HEK293 (cell line): ENCODE measurements at regions not wholly inside any gene's neighbourhood (a gene's known extent, or its start where the extent isn't known, plus 50 kb on each side); places are given as distances from the start of the nearest gene placed in this dataset.

Experiments
- BCL6B ChIP-seq: fragments of 450-650 bp; formaldehyde crosslinking; IDR thresholded peaks from 2 replicates; pipeline ENCODE4 v1.5.1; 2017; ENCODE audit warnings: missing biosample characterization, missing genetic modification characterization
- CTCF ChIP-seq: fragments of 450-650 bp; formaldehyde crosslinking; IDR thresholded peaks from 2 replicates; pipeline ENCODE4 v1.5.1; 2016; ENCODE audit warnings: missing biosample characterization, missing genetic modification characterization
- PRDM10 ChIP-seq: fragments of 450-650 bp; formaldehyde crosslinking; IDR thresholded peaks from 2 replicates; pipeline ENCODE4 v1.5.1; 2016; ENCODE audit warnings: missing biosample characterization, missing genetic modification characterization
- REST ChIP-seq: fragments of 450-650 bp; formaldehyde crosslinking; IDR thresholded peaks from 2 replicates; pipeline ENCODE4 v1.5.1; 2016; ENCODE audit warnings: missing biosample characterization, missing genetic modification characterization
- SP7 ChIP-seq: fragments of 450-650 bp; formaldehyde crosslinking; IDR thresholded peaks from 2 replicates; pipeline ENCODE4 v1.5.1; 2016; ENCODE audit warnings: missing biosample characterization, missing genetic modification characterization
- ZBTB10 ChIP-seq: fragments of 450-650 bp; formaldehyde crosslinking; IDR thresholded peaks from 2 replicates; pipeline ENCODE4 v1.5.1; 2016; ENCODE audit warnings: missing biosample characterization, missing genetic modification characterization
- ZBTB7A ChIP-seq: fragments of 450-650 bp; formaldehyde crosslinking; IDR thresholded peaks from 2 replicates; pipeline ENCODE4 v1.5.1; 2016; ENCODE audit warnings: low read depth, missing biosample characterization, missing genetic modification characterization
- ZNF221 ChIP-seq: fragments of 450-650 bp; formaldehyde crosslinking; IDR thresholded peaks from 2 replicates; pipeline ENCODE4 v1.5.1; 2017; ENCODE audit warnings: missing biosample characterization, missing genetic modification characterization, borderline replicate concordance
- ZNF23 ChIP-seq: fragments of 450-650 bp; formaldehyde crosslinking; IDR thresholded peaks from 2 replicates; pipeline ENCODE4 v1.5.1; 2016; ENCODE audit warnings: missing biosample characterization, missing genetic modification characterization, borderline replicate concordance
- ZNF26 ChIP-seq: fragments of 450-650 bp; formaldehyde crosslinking; IDR thresholded peaks from 2 replicates; pipeline ENCODE4 v1.5.1; 2016; ENCODE audit warnings: missing biosample characterization, missing genetic modification characterization
- ZNF549 ChIP-seq: fragments of 450-650 bp; IDR thresholded peaks from 2 replicates; pipeline ENCODE4 v1.5.1; 2018; ENCODE audit warnings: missing biosample characterization, missing genetic modification characterization, mild to moderate bottlenecking, inconsistent platforms, moderate library complexity
- ZNF626 ChIP-seq: fragments of 450-650 bp; sonication (Bioruptor Pico); formaldehyde crosslinking; IDR thresholded peaks from 2 replicates; pipeline ENCODE4 v1.5.1; 2018; ENCODE audit warnings: missing biosample characterization, missing genetic modification characterization, inconsistent platforms
- ZNF670 ChIP-seq: fragments of 450-650 bp; formaldehyde crosslinking; IDR thresholded peaks from 2 replicates; pipeline ENCODE4 v1.5.1; 2016; ENCODE audit warnings: missing biosample characterization, missing genetic modification characterization, low read depth
- ZSCAN5A ChIP-seq: fragments of 450-650 bp; formaldehyde crosslinking; IDR thresholded peaks from 2 replicates; pipeline ENCODE4 v1.5.1; 2016; ENCODE audit warnings: missing biosample characterization, missing genetic modification characterization

DNA sequence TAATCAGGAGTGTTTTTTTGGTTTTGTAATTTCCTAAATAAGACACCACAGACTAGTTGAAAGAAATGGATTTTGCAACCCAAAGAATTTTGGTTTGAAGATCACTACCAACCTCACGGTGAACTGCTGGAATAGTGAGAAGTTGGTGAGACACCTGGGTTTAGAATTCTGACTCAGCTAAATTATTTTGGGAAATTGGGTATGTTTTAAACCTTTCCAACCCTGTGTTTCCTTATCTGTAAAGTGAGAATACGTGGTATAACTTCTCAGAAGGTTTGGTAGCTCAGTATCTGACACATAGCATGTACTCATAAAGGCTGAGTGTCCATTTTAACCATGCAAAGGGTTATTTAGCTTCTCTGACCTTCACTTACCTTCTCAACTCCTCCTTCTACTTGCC lies 261.9 kb downstream of the FOXA2 start:
- TF ChIP-seq ZNF23 (tag by site-specific recombination) = no peak
- TF ChIP-seq SP7 (tag by site-specific recombination) = no peak
- TF ChIP-seq ZBTB7A = no peak
- TF ChIP-seq CTCF = no peak
- no peak for TF ChIP-seq ZNF221
- no peak for TF ChIP-seq ZNF670 (tag by site-specific recombination)
- TF ChIP-seq BCL6B (tag by site-specific recombination) = no peak
- no peak for TF ChIP-seq PRDM10
- TF ChIP-seq ZNF549 (tag by site-specific recombination) = no peak
- no peak for TF ChIP-seq ZNF26
- TF ChIP-seq REST (tag by site-specific recombination) = no peak
- no peak for TF ChIP-seq ZNF626
- TF ChIP-seq ZSCAN5A = no peak
- TF ChIP-seq ZBTB10 = no peak
